K562 (cell line): ENCODE measurements at regions not wholly inside any gene's neighbourhood (a gene's known extent, or its start where the extent isn't known, plus 50 kb on each side); places are given as distances from the start of the nearest gene placed in this dataset.

Source experiments
- ATAC-seq: fragments of 200-7000 bp; cut with Tn5 transposase; 3 replicates; pipeline ENCODE4 v1.9.1; 2020; ENCODE audit warnings: moderate library complexity
- BruUV-seq: library from RNA; stranded (reverse); fragments of 400-500 nt; replicated peaks from 2 replicates; lab custom pipeline; 2021; lab: Mats Ljungman, UMichigan
- CTCF ChIA-PET: fragments of 300-600 bp; formaldehyde crosslinking; extraction: SDS; loops from one replicate; lab custom pipeline; 2021; ENCODE audit warnings: low intra/inter-chr PET ratio; lab: Yijun Ruan, JAX
- POLR2A ChIA-PET: fragments of 300-600, 350-650 bp; sonication (Branson Sonifier 250); formaldehyde crosslinking; extraction: SDS; loops from one replicate; lab custom pipeline; 2021; ENCODE audit warnings: antibody characterized with exemption, inconsistent platforms; lab: Yijun Ruan, JAX
- DNase-seq, 4 experiments: peaks; one replicate each; pipeline versions ENCODE4 v3.0.0 to v3.0.0-alpha.2; 2011 to 2018; ENCODE audit warnings: low spot score in 3 of 4, mixed read lengths in 3 of 4; ENCODE audit errors: extremely low read depth in 1 of 4
- FAIRE-seq: peaks from 2 replicates; lab custom pipeline; 2011; peaks lifted over from hg19 to GRCh38; lab: Jason Lieb, UNC
- H2AFZ ChIP-seq: 2 replicates; pipeline ENCODE4 v1.6.0; 2011; ENCODE audit warnings: low read depth, low read length, control low read depth, inconsistent platforms
- H3K27ac ChIP-seq: fragments of 200-600 bp; 3 replicates; pipeline ENCODE4 v1.8.0; 2011; ENCODE audit warnings: low read depth, mild to moderate bottlenecking, control low read depth, inconsistent platforms, low read length, moderate library complexity, mixed read lengths; ENCODE audit errors: extremely low read depth
- H3K27me3 ChIP-seq, 2 experiments: fragments of 300-600 bp in 1 of 2; 2 replicates in 1 of 2; 3 replicates in 1 of 2; pipeline versions ENCODE4 v1.6.0 to v1.8.0; 2011; ENCODE audit warnings: inconsistent platforms in 2 of 2, low read length in 2 of 2, mild to moderate bottlenecking in 1 of 2, mixed read lengths in 1 of 2, moderate library complexity in 1 of 2; ENCODE audit not compliant: control insufficient read depth in 2 of 2, insufficient read depth in 2 of 2
- H3K36me3 ChIP-seq: fragments of 300-600 bp; 3 replicates; pipeline ENCODE4 v1.8.0; 2011; ENCODE audit warnings: mild to moderate bottlenecking, low read length, inconsistent platforms; ENCODE audit not compliant: control insufficient read depth, insufficient read depth
- H3K4me1 ChIP-seq, 2 experiments: fragments of 200-600 bp in 1 of 2; replicated peaks in 1 of 2; 2 replicates in 1 of 2; 3 replicates in 1 of 2; pipeline versions ENCODE4 v1.5.1 to v1.8.0; 2011; ENCODE audit warnings: inconsistent platforms in 2 of 2, low read length in 2 of 2, mild to moderate bottlenecking in 1 of 2, mixed read lengths in 1 of 2, moderate library complexity in 1 of 2; ENCODE audit not compliant: control insufficient read depth in 2 of 2, insufficient read depth in 2 of 2
- H3K4me2 ChIP-seq: 2 replicates; pipeline ENCODE4 v1.6.1; 2011; ENCODE audit warnings: low read length, control low read depth, inconsistent platforms, mixed read lengths; ENCODE audit not compliant: insufficient read depth
- H3K4me3 ChIP-seq: fragments of 200-600 bp; sonication (generic), shearing (Covaris generic); 2 replicates; pipeline ENCODE4 v1.5.1; 2016; ENCODE audit warnings: control low read depth, inconsistent platforms
- H3K79me2 ChIP-seq: fragments of 200-600 bp; 3 replicates; pipeline ENCODE4 v1.8.0; 2011; ENCODE audit warnings: low read length, inconsistent platforms; ENCODE audit not compliant: control insufficient read depth, insufficient read depth
- H3K9ac ChIP-seq, 2 experiments: 2 replicates each; pipeline versions ENCODE4 v1.6.0 to v1.6.1; 2011; ENCODE audit warnings: low read depth in 2 of 2, low read length in 2 of 2, control low read depth in 1 of 2, inconsistent platforms in 1 of 2, mild to moderate bottlenecking in 1 of 2, mixed read lengths in 1 of 2; ENCODE audit not compliant: insufficient read depth in 1 of 2
- H3K9me1 ChIP-seq: one replicate; pipeline ENCODE4 v1.6.0; 2011; ENCODE audit warnings: inconsistent platforms, mild to moderate bottlenecking, low read length, moderate library complexity; ENCODE audit not compliant: control insufficient read depth, insufficient read depth
- H3K9me3 ChIP-seq: replicated peaks from 2 replicates; pipeline ENCODE4 v1.5.1; 2011; ENCODE audit warnings: low read depth, low read length, inconsistent platforms; ENCODE audit not compliant: control insufficient read depth, insufficient read depth
- H4K20me1 ChIP-seq: replicated peaks from 2 replicates; pipeline ENCODE4 v1.6.1; 2011; ENCODE audit warnings: low read length, inconsistent platforms, mixed read lengths; ENCODE audit not compliant: control insufficient read depth, insufficient read depth
- CBFB ChIP-seq: sonication (generic); formaldehyde crosslinking; IDR thresholded peaks from 2 replicates; pipeline ENCODE4 v1.4.0; 2020; ENCODE audit warnings: mild to moderate bottlenecking, missing genetic modification reagents
- ESRRB ChIP-seq: fragments of 250-450 bp; sonication (Bioruptor Pico); IDR thresholded peaks from 2 replicates; pipeline ENCODE4 v1.5.0; 2020; ENCODE audit warnings: mild to moderate bottlenecking, moderate library complexity, borderline replicate concordance
- MEF2A ChIP-seq: IDR thresholded peaks from 2 replicates; pipeline ENCODE4 v1.6.1; 2011; ENCODE audit warnings: low read depth, mild to moderate bottlenecking, low read length, moderate library complexity; ENCODE audit not compliant: control insufficient read depth
- NCOA2 ChIP-seq, 2 experiments: fragments of 450-650 bp; IDR thresholded peaks; 2 replicates each; pipeline ENCODE4 v1.6.1; 2018; ENCODE audit warnings: mild to moderate bottlenecking in 2 of 2, moderate library complexity in 1 of 2; ENCODE audit not compliant: partially characterized antibody in 2 of 2
- SAFB2 ChIP-seq: fragments of 200-400 bp; formaldehyde crosslinking; IDR thresholded peaks from 2 replicates; pipeline ENCODE4 v1.6.1; 2018; ENCODE audit warnings: borderline replicate concordance, low read length, low read depth, moderate library complexity; ENCODE audit not compliant: severe bottlenecking
- SAP30 ChIP-seq: fragments of 200-600 bp; sonication (generic); IDR thresholded peaks from 2 replicates; pipeline ENCODE4 v1.6.1; 2012; ENCODE audit warnings: borderline replicate concordance, low read depth, mild to moderate bottlenecking, moderate library complexity, low read length, control low read depth, inconsistent platforms; ENCODE audit not compliant: insufficient read depth, poor library complexity, severe bottlenecking
- TRIM24 ChIP-seq, 2 experiments: fragments of 450-650 bp; IDR thresholded peaks; 2 replicates each; pipeline ENCODE4 v1.6.1; 2016
- ZBTB1 ChIP-seq: sonication (generic); formaldehyde crosslinking; IDR thresholded peaks from 2 replicates; pipeline ENCODE4 v1.8.1; 2023; ENCODE audit warnings: missing genetic modification reagents, low read depth, mild to moderate bottlenecking, borderline replicate concordance
- WGBS: fragments of 100-300 bp; shearing (Covaris generic); methylation state at CpG from one replicate; pipeline ENCODE4 v1.1.6; 2016; ENCODE audit warnings: low coverage, mixed read lengths; ENCODE audit not compliant: insufficient coverage; ENCODE audit errors: missing lambda C conversion rate; 5-methylcytosine and 5-hydroxymethylcytosine counted together
- in situ Hi-C: fragments of 300-500 bp; cut with MboI; formaldehyde crosslinking; loops from 4 replicates; pipeline ENCODE4 v1.15.0; 2018; ENCODE audit warnings: inconsistent platforms, mixed read lengths
- intact Hi-C: fragments of 100-400 bp; cut with micrococcal nuclease; formaldehyde crosslinking; loops from 2 replicates; pipeline ENCODE4 v1.14.2; 2022

GRCh38 chr3:102133376-102133775 is 284.1 kb downstream of the NFKBIZ start:
- TF ChIP-seq NCOA2 (IDR thresholded peaks at IDR 0.05; ENCODE audit: partially characterized antibody in 2 of 2), result no peak
- TF ChIP-seq TRIM24 (IDR thresholded peaks at IDR 0.05), result no peak
- TF ChIP-seq ZBTB1 (CRISPR knock-in tag), result no peak
- TF ChIP-seq SAP30, result no peak
- no peak for TF ChIP-seq CBFB (CRISPR knock-in tag)
- TF ChIP-seq MEF2A, result no peak
- TF ChIP-seq ESRRB (CRISPR knock-in tag), result no peak
- no peak for TF ChIP-seq SAFB2
- in situ Hi-C loops, result no loop called here

More at GRCh38 chr3:102133376-102133775, 284.1 kb downstream of the NFKBIZ start:
- CTCF ChIA-PET, result no interaction called here
- no peak overlapping the region for H3K27ac ChIP-seq
- no peak overlapping the region for H3K4me3 ChIP-seq
- no peaks in the 10 kb centered on the region for H3K36me3 ChIP-seq
- POLR2A ChIA-PET, result no interaction called here
- no peaks in the 10 kb centered on the region for H3K9me1 ChIP-seq
- H3K4me1 ChIP-seq, result no peaks in the 10 kb centered on the region
- no peak overlapping the region for H3K9ac ChIP-seq
- DNase-seq (no peak), FAIRE-seq (no peak), ATAC-seq (no peak)
- H3K4me2 ChIP-seq, result no peak overlapping the region
- intact Hi-C loops, result no loop called here
- no peaks in the 10 kb centered on the region for H3K9me3 ChIP-seq
- no peaks in the 10 kb centered on the region for H4K20me1 ChIP-seq
- H3K27me3 ChIP-seq, result no peaks in the 10 kb centered on the region
- H2AFZ ChIP-seq, result no peak overlapping the region
- WGBS, result 0% methylated on average over 2 of the region's 2 CpGs
- H3K79me2 ChIP-seq, result no peaks in the 10 kb centered on the region
- BruUV-seq, result no TSS peak
